ENCODE measurements at regions not wholly inside any gene's neighbourhood (a gene's known extent, or its start where the extent isn't known, plus 50 kb on each side); places are given as distances from the start of the nearest gene placed in this dataset.

DNA sequence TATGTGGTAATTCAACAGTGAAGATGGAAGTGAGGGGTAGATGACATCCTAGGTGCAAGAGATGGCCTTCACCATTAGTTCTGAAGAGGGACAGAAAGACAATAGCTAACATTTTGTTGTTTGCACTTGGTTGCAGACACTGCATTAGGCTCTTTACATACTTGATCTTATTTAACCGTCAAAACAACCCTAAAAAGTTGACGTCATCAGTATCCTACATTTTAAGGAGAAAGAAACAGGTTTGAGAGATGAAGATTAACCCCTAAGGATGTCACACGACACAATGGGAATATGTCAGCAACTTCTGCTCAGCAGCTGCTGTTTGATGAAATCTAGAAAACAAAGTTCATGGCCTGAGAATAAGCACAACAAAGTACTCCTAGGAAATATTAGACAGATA is 72.6 kb upstream of the MC3R start:
- Histone ChIP-seq H3K9me3 (no peaks in the 10 kb centered on the region), H3K36me3 (no peaks in the 10 kb centered on the region), H3K27ac (no peak overlapping the region), H3K4me3 (no peak overlapping the region), H3K27me3 (peaks cover 0 to 3% (median 0%) of the 10 kb centered on the region in 3 donors), H3K4me1 (no peaks in the 10 kb centered on the region)
- DNase-seq, result no peak
- WGBS, 5 donors, result 62 to 77% (median 72%) methylated on average over 3 of the region's 3 CpGs
- TF ChIP-seq, protein P1, sequence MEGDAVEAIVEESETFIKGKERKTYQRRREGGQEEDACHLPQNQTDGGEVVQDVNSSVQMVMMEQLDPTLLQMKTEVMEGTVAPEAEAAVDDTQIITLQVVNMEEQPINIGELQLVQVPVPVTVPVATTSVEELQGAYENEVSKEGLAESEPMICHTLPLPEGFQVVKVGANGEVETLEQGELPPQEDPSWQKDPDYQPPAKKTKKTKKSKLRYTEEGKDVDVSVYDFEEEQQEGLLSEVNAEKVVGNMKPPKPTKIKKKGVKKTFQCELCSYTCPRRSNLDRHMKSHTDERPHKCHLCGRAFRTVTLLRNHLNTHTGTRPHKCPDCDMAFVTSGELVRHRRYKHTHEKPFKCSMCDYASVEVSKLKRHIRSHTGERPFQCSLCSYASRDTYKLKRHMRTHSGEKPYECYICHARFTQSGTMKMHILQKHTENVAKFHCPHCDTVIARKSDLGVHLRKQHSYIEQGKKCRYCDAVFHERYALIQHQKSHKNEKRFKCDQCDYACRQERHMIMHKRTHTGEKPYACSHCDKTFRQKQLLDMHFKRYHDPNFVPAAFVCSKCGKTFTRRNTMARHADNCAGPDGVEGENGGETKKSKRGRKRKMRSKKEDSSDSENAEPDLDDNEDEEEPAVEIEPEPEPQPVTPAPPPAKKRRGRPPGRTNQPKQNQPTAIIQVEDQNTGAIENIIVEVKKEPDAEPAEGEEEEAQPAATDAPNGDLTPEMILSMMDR (IDR thresholded peaks at IDR 0.05), result no peak
- no peak for TF ChIP-seq POLR2AphosphoS5 (IDR thresholded peaks at IDR 0.05)
- TF ChIP-seq EP300 (IDR thresholded peaks at IDR 0.05), result no peak
- no peak for TF ChIP-seq POLR2A (IDR thresholded peaks at IDR 0.05)
- intact Hi-C loops (cut with DNase I; ENCODE audit: low total_unique reads), result no loop called here

DNA sequence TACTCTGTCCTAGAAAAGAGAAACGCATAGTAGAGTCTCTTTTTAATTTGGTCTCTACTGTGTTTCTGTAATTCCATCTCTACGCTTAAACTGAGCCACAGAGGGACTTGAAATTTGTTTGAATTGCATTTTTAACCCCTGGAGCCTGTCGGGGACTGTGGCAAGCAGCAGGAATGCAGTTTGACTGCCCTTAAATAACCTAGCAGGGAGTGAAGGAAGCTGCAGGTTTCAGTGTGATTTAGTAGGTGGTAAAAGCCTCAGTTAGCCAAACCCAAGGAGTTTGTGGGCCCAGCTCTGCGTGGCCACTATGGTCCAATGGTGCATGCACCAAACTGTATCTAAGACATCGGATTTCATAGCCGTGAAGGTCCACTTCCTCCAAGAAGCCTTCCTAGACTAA is 70.3 kb upstream of the MC3R start:
- no peak for DNase-seq
- WGBS, 5 donors, result 58 to 74% (median 62%) methylated on average over 6 of the region's 6 CpGs
- H3K4me3 ChIP-seq, result no peak overlapping the region
- no peaks in the 10 kb centered on the region for H3K36me3 ChIP-seq
- H3K27me3 ChIP-seq, result peaks cover 0 to 3% (median 0%) of the 10 kb centered on the region in 3 donors
- H3K27ac ChIP-seq, result no peak overlapping the region
- TF ChIP-seq EP300 (IDR thresholded peaks at IDR 0.05) (no peak), POLR2AphosphoS5 (IDR thresholded peaks at IDR 0.05) (no peak), POLR2A (IDR thresholded peaks at IDR 0.05) (no peak)
- intact Hi-C loops (cut with DNase I; ENCODE audit: low total_unique reads), result no loop called here
- H3K9me3 ChIP-seq, result no peaks in the 10 kb centered on the region
- no peaks in the 10 kb centered on the region for H3K4me1 ChIP-seq

DNA sequence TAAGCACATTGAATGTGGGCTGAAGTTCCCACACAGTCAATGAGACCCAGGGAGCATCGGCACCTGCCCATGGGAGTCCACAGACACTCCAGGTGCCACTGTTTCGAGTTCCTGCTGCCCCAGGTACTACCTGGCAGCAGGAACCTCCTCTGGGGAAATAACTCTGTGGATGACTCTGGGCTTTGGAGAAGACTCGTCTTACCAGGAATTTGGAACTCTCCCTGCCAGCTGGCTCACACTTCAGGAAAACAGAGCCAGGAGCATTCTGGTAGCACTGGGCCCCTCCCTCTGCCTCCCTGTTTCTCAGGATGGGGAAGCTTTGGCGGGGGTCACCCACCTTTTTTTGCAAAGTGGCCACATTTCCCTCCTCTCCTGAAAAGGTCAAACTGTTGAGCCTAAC is 69.5 kb upstream of the MC3R start:
- no peak for DNase-seq
- H3K9me3 ChIP-seq, result no peaks in the 10 kb centered on the region
- TF ChIP-seq POLR2AphosphoS5 (IDR thresholded peaks at IDR 0.05) (no peak), EP300 (IDR thresholded peaks at IDR 0.05) (no peak), POLR2A (IDR thresholded peaks at IDR 0.05) (no peak)
- TF ChIP-seq, protein P1 (IDR thresholded peaks at IDR 0.05), result no peak
- no peaks in the 10 kb centered on the region for H3K4me1 ChIP-seq
- H3K27ac ChIP-seq, result no peak overlapping the region
- peaks cover 0 to 3% (median 0%) of the 10 kb centered on the region in 3 donors for H3K27me3 ChIP-seq
- 62 to 71% (median 67%) methylated on average over 1 to 4 of the region's 4 CpGs for WGBS, 5 donors
- no peak overlapping the region for H3K4me3 ChIP-seq
- intact Hi-C loops (cut with DNase I; ENCODE audit: low total_unique reads), result no loop called here
- no peaks in the 10 kb centered on the region for H3K36me3 ChIP-seq

DNA sequence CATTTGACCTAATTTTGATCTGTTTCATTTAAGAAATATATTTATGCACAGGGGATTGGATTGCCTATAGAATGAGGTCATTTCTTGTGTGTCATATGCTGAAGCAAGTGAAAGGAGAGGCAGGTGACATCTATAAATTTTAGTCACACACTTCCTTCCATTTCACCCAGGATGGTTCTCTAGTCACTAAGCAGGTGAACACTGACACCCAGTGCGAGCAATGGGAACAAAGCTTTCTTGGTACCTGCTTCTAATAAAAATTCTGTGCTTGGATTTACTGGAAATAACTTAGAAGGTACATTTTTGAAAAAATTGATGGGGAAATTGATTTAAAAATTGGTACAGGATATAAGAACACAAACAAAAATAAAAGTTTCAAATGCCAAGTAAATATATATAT is 66.9 kb upstream of the MC3R start:
- DNase-seq, result peak in 1 of 2 donors; percentile 38
- no peaks in the 10 kb centered on the region for H3K4me1 ChIP-seq
- 72 to 81% (median 74%) methylated on average over 1 of the region's 1 CpG for WGBS, 5 donors
- no peaks in the 10 kb centered on the region for H3K36me3 ChIP-seq
- TF ChIP-seq POLR2AphosphoS5 (IDR thresholded peaks at IDR 0.05) (no peak), POLR2A (IDR thresholded peaks at IDR 0.05) (no peak)
- TF ChIP-seq, protein P1 (IDR thresholded peaks at IDR 0.05), result no peak
- H3K4me3 ChIP-seq, result no peak overlapping the region
- intact Hi-C loops (cut with DNase I; ENCODE audit: low total_unique reads), result no loop called here
- no peaks in the 10 kb centered on the region for H3K9me3 ChIP-seq
- no peak overlapping the region for H3K27ac ChIP-seq
- H3K27me3 ChIP-seq, result peaks cover 0 to 3% (median 0%) of the 10 kb centered on the region in 3 donors

DNA sequence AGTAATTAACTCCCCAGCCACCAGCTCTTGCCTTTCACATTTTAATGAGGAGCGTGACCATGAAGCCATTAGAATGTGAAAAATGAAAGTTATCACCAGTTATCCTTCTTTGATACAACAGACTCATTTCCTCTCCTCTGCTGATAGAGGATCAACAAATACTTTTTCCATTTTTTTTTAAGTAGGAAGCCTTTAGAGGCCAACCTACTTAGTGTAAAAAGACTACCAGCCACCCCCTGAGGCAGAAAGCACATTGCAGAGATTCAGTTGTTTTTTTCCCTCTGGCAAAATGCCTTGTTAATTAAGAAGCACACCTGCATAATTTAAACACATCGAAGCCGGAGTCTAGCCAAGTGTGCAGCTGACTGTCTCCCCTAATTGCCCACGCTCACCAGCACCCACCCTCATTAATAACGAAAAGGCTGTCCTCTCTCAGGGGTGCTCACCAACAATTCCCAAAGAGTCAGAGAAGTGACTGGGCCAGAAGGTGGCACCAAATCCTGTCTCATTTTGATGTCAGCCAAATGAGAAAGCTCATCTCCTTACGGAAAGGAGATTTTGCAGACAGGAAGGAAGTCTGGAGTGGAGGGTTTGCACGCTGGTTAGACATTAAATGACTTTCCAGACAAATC is 60.9 kb upstream of the MC3R start:
- no peak overlapping the region for H3K4me3 ChIP-seq
- no peaks in the 10 kb centered on the region for H3K9me3 ChIP-seq
- H3K27me3 ChIP-seq, result peaks cover 0 to 4% (median 0%) of the 10 kb centered on the region in 3 donors
- peaks cover 0 to 12% (median 6%) of the 10 kb centered on the region in 4 donors for H3K4me1 ChIP-seq
- TF ChIP-seq POLR2AphosphoS5 (IDR thresholded peaks at IDR 0.05), result no peak
- TF ChIP-seq, protein P1 (IDR thresholded peaks at IDR 0.05), result no peak
- no peak for TF ChIP-seq EP300 (IDR thresholded peaks at IDR 0.05)
- WGBS, 5 donors, result 9 to 21% (median 15%) methylated on average over 6 to 7 of the region's 7 CpGs
- no peaks in the 10 kb centered on the region for H3K36me3 ChIP-seq
- intact Hi-C loops (cut with DNase I; ENCODE audit: low total_unique reads), result no loop called here
- H3K27ac ChIP-seq, result no peak overlapping the region
- DNase-seq, result peak in 1 of 2 donors; percentile 25
